ENCODE measurements at regions not wholly inside any gene's neighbourhood (a gene's known extent, or its start where the extent isn't known, plus 50 kb on each side); places are given as distances from the start of the nearest gene placed in this dataset.

- Histone ChIP-seq H3K4me3 (ENCODE audit: low read depth, low read length) (no peak overlapping the region), H3K4me1 (no peaks in the 10 kb centered on the region), H3K27me3 (no peaks in the 10 kb centered on the region; the same call in 1 of the 2 replicates), H3K9me3 (no peaks in the 10 kb centered on the region), H3K36me3 (no peaks in the 10 kb centered on the region)
- no peak for TF ChIP-seq CTCF (IDR thresholded peaks at IDR 0.05; ENCODE audit: low read depth, low read length)
- DNase-seq: no peak
Observed at GRCh38 chr10:43728425-43728824, 79.7 kb upstream of the ZNF32 start.

GRCh38 chr10:43727935-43728334 lies 79.3 kb upstream of the ZNF32 start:
- Histone ChIP-seq H3K4me1 (no peaks in the 10 kb centered on the region), H3K9me3 (no peaks in the 10 kb centered on the region), H3K4me3 (ENCODE audit: low read depth, low read length) (no peak overlapping the region), H3K27me3 (no peaks in the 10 kb centered on the region; the same call in 1 of the 2 replicates), H3K36me3 (no peaks in the 10 kb centered on the region)
- TF ChIP-seq CTCF (IDR thresholded peaks at IDR 0.05; ENCODE audit: low read depth, low read length): no peak
- no peak for DNase-seq

GRCh38 chr10:43715334-43715733 lies 66.7 kb upstream of the ZNF32 start:
- TF ChIP-seq CTCF (IDR thresholded peaks at IDR 0.05; ENCODE audit: low read depth, low read length): no peak
- Histone ChIP-seq H3K36me3 (no peaks in the 10 kb centered on the region), H3K4me3 (ENCODE audit: low read depth, low read length) (no peak overlapping the region), H3K27me3 (no peaks in the 10 kb centered on the region), H3K4me1 (no peaks in the 10 kb centered on the region), H3K9me3 (no peaks in the 10 kb centered on the region)
- no peak for DNase-seq

DNA sequence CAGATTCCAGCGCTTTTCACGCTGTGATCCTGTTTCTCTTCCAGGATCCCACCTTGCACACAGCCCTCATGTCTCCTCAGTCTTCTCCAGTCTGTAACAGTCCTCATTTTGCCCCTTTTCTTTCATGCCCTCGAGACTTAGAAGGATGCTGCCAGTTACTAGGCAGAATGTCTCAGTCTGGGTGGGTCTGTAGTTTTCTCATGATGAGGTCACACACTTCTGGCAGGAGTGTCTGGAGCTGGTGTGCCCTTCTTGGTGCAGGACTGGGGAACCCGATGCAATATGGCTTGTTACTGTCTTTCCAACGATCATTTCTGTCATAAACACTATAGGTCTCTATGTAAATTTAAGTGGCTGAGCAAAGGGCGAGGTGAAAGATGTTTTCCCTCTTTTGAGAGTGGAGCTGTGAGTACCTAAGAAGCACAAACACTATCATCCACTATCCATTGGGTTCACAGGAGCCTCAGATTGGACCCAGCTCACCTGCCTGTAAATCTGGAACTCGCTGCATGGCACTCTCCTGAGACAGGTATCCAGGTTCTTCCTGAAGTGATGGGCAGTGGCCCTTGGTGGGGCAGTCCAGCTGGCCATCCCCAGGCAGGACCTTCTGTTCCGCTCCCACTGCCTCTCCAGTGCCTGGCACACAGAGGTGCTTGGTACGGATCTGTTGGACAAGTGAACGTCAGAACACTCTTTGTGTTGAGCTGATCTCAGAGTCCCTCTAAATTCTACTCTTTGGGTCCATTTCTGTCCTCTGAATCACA lies 64.3 kb upstream of the ZNF32 start:
- Histone ChIP-seq H3K4me3 (ENCODE audit: low read depth, low read length) (no peak overlapping the region), H3K9me3 (no peaks in the 10 kb centered on the region), H3K27me3 (no peaks in the 10 kb centered on the region), H3K4me1 (no peaks in the 10 kb centered on the region), H3K36me3 (no peaks in the 10 kb centered on the region)
- DNase-seq: no peak
- no peak for TF ChIP-seq CTCF (IDR thresholded peaks at IDR 0.05; ENCODE audit: low read depth, low read length)

- DNase-seq: no peak
- Histone ChIP-seq H3K4me3 (ENCODE audit: low read depth, low read length) (no peak overlapping the region), H3K27me3 (no peaks in the 10 kb centered on the region), H3K9me3 (no peaks in the 10 kb centered on the region), H3K4me1 (no peaks in the 10 kb centered on the region), H3K36me3 (no peaks in the 10 kb centered on the region)
- TF ChIP-seq CTCF (IDR thresholded peaks at IDR 0.05; ENCODE audit: low read depth, low read length): no peak
Observed at GRCh38 chr10:43710772-43711471, 62.2 kb upstream of the ZNF32 start.

GRCh38 chr10:43708262-43708661 lies 59.6 kb upstream of the ZNF32 start:
- H3K27me3 ChIP-seq: no peaks in the 10 kb centered on the region
- H3K4me3 ChIP-seq (ENCODE audit: low read depth, low read length): no peak overlapping the region
- H3K4me1 ChIP-seq: no peaks in the 10 kb centered on the region
- TF ChIP-seq CTCF (IDR thresholded peaks at IDR 0.05; ENCODE audit: low read depth, low read length): no peak
- H3K9me3 ChIP-seq: no peaks in the 10 kb centered on the region
- no peak for DNase-seq
- H3K36me3 ChIP-seq: no peaks in the 10 kb centered on the region
